GM18873 (cell line): ENCODE measurements at regions not wholly inside any gene's neighbourhood (a gene's known extent, or its start where the extent isn't known, plus 50 kb on each side); places are given as distances from the start of the nearest gene placed in this dataset.
"Not testable (repeated sequence)": the region's sequence is repeated elsewhere in the genome, so short reads cannot be mapped to it uniquely, and the experiment has no call there.

Experiments
- ATAC-seq: cut with Tn5 transposase; IDR thresholded peaks from one replicate; pipeline ENCODE4 v1.9.1; 2021; ENCODE audit warnings: mild to moderate bottlenecking, moderate library complexity, moderate number of reproducible peaks; ENCODE audit not compliant: unreplicated experiment, low FRiP score

GRCh38 chr2:146433116-146433875 lies 1411.5 kb upstream of the ACVR2A start:
- no peak for ATAC-seq

- ATAC-seq, result no peak
Observed at GRCh38 chr2:146429366-146429765, 1415.5 kb upstream of the ACVR2A start.

- ATAC-seq, result no peak
Observed at GRCh38 chr2:146417942-146418341, 1426.9 kb upstream of the ACVR2A start.

- no peak for ATAC-seq
Observed at GRCh38 chr2:146415291-146415690, 1429.5 kb upstream of the ACVR2A start.

GRCh38 chr2:146414456-146414855 lies 1430.4 kb upstream of the ACVR2A start:
- ATAC-seq, result no peak

- no peak for ATAC-seq
Observed at GRCh38 chr2:146413086-146413610, 1431.7 kb upstream of the ACVR2A start.

- no peak for ATAC-seq
Observed at GRCh38 chr2:146412625-146413024, 1432.2 kb upstream of the ACVR2A start.

GRCh38 chr2:146405402-146406309 lies 1439.2 kb upstream of the ACVR2A start:
- not testable (repeated sequence) for ATAC-seq

- not testable (repeated sequence) for ATAC-seq
Observed at GRCh38 chr2:146403546-146404160, 1441.2 kb upstream of the ACVR2A start.

GRCh38 chr2:146392631-146393030 lies 1452.2 kb upstream of the ACVR2A start:
- no peak for ATAC-seq

GRCh38 chr2:146392186-146392585 lies 1452.6 kb upstream of the ACVR2A start:
- ATAC-seq, result no peak

GRCh38 chr2:146388757-146389156 lies 1456.1 kb upstream of the ACVR2A start:
- no peak for ATAC-seq

GRCh38 chr2:146386096-146386495 lies 1458.7 kb upstream of the ACVR2A start:
- no peak for ATAC-seq

GRCh38 chr2:146385031-146385430 lies 1459.8 kb upstream of the ACVR2A start:
- no peak for ATAC-seq

GRCh38 chr2:146376511-146377064 lies 1468.2 kb upstream of the ACVR2A start:
- ATAC-seq, result no peak

GRCh38 chr2:146374505-146374904 lies 1470.3 kb upstream of the ACVR2A start:
- no peak for ATAC-seq

GRCh38 chr2:146371364-146371763 lies 1473.5 kb upstream of the ACVR2A start:
- ATAC-seq, result not testable (repeated sequence)

GRCh38 chr2:146370826-146371225 lies 1474.0 kb upstream of the ACVR2A start:
- no peak for ATAC-seq

- ATAC-seq, result no peak
Observed at GRCh38 chr2:146366276-146366675, 1478.6 kb upstream of the ACVR2A start.

GRCh38 chr2:146365041-146365440 lies 1479.8 kb upstream of the ACVR2A start:
- no peak for ATAC-seq
